GM19328 (cell line): ENCODE measurements at regions not wholly inside any gene's neighbourhood (a gene's known extent, or its start where the extent isn't known, plus 50 kb on each side); places are given as distances from the start of the nearest gene placed in this dataset.

Experiments used
- ATAC-seq: cut with Tn5 transposase; IDR thresholded peaks from one replicate; pipeline ENCODE4 v1.9.1; 2021; ENCODE audit warnings: mild to moderate bottlenecking, moderate library complexity; ENCODE audit not compliant: unreplicated experiment

DNA sequence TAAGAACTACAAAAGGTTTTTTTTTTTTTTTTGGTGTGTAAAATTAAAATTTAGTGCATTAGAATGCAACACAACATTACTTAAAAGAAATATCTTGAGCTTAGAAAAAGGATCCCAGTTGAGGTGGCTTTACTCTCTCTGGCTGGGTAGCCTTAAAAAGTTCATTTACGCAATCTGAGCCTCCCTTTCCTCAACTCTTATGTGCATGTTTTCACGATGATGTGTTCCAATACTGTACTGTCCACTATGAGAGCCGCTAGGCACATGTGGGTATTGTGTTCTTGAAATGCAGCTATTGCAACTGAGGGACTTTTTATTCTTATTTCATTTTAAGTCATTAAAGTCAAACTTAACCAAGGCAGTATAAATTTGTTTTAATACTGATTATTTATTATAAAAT, 460.9 kb upstream of the SYT1 start:
- ATAC-seq, result no peak

DNA sequence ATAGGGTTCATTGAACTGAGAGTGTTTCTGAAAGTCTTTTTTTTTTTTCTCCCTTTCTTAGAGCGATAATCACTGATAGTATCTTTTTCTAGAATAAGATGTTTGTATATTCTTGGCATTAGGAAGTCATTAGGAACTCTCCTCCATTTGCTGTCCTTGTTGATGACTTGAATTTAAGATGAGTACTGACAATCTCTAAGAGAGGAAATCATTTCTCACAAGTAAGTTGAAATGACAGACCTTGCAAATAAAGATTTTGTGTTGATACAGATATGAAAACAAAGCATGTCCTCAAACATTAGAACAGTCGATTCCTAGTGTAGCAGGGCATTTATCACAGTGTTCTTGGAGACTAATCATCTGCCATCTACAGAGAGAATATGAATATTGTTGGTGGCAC, 458.4 kb upstream of the SYT1 start:
- no peak for ATAC-seq

DNA sequence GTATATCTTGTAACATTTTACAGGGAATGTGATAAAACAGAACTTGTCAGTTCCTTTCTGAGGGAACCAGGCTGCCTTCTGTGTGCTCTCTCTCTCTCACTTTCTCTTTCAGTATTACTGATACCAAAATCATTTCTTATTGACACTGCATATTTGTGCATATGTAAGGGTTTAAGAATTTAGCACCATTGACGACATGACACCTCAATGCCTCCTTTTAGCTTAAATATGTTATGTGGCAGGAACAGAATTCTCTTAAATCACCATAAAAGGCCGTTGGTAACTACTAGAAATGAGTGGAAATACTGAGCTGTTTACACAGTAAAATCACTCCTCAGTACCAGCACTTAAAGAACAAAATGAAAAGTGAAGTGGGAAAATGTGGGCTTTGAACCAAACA, 457.7 kb upstream of the SYT1 start:
- peak; percentile 77 for ATAC-seq

DNA sequence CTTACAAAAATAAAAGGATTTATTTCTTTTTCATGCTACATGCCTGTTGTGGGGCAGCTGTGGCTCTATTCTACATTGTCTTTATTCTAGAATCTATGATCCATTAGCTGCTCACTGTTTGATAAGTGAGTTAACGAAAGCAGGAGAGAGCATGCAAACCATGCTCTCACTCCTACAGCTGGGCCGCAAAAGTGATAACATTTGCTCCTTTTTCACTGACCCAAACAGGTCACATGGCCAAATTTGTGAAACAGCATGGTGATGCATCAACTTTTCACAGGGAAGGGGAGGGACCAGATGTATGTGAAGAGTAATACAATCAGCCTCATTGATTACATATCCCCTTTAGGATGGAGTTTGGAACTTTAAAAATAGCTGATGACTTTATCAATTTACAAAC, 456.9 kb upstream of the SYT1 start:
- ATAC-seq, result no peak

DNA sequence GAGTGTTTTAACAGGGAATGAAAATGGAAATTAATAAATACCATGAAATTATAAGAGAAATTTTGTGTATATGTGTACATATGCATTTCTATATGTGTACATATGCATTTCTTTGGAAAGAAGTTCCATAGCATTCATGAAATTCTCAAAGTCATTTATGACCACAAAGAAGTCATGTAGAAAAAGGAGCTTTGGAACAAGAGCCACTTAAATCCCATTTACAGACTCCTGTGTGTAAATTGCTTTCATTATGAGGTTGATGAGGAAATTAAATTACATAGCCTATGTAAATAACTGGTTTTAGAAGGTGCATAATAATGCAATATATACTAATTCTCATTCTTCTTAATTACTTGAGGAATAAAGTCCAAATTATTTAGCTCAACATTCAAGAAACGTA, 450.5 kb upstream of the SYT1 start:
- no peak for ATAC-seq

DNA sequence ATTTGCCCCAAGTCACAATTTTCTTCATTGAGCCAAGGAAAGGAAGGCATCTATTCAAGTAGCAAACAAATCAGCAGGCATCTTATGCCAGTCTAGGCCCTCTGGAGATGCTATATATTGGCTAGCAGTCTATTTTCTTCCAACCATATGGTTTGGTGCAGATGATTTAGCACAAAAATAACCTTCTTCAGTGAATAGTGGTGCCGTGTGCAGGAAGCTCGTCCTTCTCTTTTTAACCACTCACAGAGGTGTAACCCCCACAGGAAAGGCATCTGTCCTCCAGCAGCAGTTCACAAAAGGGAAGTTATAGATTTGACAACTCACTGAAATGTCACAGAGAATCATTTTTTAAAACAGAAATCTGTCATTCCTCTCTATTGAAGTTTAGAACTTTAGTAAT, 445.7 kb upstream of the SYT1 start:
- peak; percentile 68 for ATAC-seq

DNA sequence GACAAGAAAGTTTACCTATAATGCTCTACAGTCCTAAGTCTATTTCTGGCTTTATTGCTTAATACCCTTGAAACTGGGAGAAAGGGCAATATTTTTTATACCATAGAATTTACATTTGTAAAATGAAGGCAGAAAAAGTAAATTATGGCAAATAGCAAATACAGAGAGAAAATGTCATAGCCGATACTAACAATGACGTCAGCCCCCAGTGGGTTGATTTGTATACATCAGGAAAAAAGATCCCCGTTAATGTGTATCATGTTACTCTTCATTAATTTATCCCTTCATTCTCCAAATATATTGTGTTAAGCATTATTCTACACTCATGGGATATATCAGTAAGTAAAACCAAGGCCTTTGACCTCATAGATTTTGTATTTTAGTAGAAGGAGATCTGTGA, 445.1 kb upstream of the SYT1 start:
- ATAC-seq, result no peak

DNA sequence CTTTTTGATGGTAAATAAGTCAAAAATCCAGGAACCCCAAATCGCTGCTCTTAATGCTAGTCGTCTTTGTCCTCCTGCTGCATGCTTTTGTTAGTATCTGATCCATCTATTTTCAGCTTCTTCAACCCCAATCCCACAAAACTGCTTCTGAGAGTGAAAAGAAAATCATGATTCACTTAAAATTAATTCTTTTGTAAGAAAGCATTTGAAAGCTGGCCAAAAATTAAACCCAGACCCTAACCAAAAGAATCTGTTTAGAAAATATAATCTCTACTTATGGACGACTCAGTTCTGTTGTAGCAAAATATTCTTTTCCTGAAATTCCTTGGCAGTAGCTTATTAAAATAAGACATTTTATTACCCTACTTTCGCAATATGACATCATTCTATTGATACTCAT, 443.6 kb upstream of the SYT1 start:
- ATAC-seq, result no peak

DNA sequence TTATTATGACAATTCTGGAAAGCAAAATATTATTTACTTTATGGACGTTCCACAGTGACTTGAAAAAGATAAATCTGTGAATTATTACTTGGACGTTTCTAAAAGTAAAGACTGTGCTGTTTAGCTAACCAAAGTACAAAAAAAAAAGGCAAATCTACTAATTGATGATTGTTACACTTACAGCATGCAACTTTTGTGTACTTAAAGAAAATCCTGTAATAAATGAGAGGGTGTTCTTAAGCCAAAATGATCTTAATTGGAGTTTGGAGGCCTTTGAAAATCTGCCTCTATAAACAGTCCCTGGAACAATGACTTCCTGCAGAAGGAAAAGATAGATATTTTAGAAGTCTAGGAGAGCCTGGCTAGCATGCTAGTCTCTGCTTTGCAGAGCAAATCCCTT, 434.0 kb upstream of the SYT1 start:
- ATAC-seq, result no peak

DNA sequence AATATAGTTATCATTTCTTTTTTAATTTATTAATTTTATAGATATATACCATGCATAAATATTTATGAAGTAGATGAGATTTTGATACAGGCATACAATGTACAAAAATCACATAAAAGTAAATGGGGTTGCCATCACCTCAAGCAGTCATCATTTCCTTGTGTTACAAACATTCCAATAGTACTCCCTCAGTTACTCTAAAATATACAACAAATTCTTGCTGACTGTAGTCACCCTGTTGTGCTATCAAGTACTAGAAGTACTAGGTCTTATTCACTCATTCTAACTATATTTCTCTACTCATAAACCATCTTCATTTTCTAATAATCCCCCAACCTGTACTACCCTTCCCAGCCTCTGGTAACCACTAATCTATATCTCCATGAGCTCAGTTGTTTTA, 432.6 kb upstream of the SYT1 start:
- no peak for ATAC-seq

DNA sequence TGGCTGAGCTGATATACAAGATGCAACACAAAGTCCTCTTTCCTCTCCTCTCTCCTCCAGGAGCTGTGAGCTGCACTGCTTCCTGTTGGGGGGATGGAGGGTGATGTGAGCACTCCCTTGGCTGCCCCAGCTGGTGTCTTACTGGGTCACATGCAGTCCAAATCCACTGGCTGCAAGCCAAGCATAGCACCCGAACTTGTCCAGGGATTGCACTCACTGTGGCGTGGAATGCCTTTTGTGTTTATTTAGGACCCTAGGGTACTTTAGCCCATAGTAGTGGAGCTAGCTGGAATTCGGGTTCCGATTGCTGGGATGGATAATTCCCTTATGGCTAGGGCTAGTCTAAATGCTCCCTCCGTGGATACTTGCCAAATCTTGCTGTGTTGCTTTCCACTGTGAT, 424.9 kb upstream of the SYT1 start:
- no peak for ATAC-seq

DNA sequence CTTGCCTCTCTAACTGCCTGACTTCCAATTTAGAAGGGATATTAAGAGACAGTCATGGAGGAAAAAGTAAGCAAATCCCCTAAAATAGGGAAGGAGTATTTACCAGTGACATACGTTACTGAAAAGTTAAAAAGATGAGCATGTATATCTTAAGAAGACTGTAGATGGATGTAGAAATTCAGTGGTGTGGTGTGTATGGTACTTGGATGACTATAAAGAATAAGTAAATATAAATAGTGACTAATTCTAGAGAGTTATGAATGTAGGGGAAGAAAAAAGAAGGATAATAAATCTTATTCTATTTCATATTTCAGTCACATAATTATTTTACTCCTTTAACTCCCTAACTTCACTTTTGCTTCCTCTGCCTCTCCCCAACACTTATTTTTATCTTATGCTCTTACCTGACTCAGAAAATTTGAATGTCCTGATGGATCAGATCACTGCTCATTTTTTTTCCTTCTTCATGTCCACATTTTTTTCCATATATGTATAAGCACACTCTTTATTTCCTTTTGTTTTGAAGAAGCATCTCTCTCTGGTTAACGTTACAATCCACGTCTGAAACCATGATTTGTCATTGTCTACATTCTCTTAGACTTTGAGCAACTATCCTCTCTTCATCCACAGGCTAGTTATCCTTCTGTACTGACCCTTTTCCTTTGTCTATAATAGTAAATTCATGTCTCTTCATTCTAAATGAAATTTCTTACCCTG, 422.7 kb upstream of the SYT1 start:
- no peak for ATAC-seq

DNA sequence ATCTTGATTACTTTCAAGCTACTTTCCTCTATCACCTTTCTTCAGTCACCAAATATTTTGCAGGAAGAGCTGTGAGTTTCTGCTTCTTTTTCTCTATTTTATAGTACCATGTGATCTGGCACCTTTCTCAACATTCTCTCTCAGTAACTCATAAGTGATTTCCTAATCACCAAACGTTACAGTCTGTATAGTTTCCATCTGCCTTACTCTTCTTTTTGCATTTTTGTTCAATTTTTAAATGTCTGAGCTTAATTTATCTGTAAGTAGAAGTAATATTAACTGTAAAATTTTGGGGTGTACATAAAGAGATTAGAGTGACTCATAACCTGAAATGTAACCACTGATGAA, 422.1 kb upstream of the SYT1 start:
- ATAC-seq, result no peak

DNA sequence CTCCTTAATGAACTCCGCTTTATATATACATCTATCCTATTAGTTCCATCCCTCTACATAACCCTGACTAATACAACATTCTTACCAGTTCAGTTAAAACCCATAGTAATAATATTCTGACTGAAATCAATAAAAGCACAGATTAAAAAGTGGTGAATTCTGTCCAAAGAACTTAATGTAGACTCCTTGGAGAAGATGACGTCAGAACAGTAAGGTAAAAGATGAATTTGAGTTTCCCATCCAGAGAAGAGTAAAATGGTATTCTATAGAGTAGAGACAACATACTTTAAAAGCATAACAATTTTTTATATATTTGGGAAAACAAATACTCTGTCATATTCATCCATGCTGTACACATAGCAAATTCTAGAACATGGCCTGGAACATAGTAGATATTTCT, 418.0 kb upstream of the SYT1 start:
- no peak for ATAC-seq

DNA sequence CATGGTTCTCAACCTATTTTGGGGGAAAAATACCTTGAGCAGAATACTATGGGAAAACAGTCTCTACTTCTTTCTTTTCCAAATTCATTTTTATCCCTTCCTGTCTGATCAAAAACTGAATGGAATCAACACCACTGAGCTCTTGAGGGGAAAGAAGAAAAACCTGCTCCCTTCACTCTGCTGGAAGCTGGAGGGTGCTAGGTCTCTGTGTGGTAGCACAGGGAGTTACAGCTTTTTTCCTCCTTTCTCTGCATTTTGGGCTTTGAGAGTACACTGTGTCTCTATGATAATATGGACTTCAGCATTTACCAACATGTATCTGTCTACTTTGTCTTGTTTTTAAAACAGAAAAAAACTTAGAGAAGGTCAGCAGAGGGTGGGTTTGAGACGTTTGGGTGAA, 417.2 kb upstream of the SYT1 start:
- no peak for ATAC-seq

DNA sequence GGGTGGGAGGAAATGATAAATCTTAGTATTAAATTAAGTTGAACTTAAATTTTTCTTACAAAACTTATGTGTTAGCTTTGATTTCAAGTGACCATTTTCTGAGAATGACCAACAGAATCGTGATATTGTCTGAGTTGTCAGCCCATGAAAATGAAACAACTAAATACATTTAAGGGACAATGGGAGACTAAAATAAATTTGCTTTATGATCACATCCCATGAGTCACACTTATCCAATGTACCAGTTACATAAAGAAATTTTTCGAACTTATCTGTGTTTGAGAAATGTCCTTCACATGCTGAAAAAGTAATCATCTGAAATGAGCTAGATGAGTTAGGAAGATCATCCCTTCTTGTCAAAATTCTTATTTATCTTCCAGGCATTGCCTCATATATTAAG, 415.9 kb upstream of the SYT1 start:
- ATAC-seq, result no peak

DNA sequence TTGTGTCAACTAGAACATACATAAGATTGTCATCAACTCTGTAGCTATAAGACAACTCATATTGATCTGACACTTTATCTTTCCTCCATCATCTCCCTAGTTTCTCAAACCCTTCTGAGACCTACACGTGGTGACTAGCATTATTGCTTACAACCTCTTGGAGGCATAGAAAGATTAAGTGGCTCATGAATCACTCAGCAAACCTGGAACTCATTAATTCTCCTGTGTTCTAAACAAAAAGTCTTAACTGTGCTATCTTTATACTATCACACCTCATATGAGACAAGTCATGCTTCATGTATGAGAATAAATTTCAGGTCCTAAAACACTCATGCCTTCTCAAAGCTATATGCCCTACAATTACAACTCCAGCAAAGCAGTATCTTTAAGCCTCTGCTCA, 408.6 kb upstream of the SYT1 start:
- no peak for ATAC-seq

DNA sequence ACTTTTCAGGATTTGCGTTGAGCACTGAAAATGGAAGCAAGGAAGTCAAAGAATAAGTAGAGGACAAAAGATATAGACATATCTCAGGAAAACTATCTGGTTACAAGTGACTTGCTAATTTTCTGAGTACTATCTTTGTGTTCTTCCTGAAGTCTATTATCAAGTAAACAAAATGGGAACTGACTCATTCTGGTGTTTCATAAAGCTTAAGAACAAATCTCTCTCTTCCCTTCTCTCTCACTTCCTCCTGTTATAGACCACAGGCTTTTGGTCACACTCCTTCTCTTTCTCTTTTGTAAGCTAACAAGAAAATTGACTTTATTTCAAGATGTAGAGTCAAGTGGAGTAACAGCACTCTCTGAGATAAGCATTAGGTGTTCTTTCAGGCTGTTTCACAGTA, 406.6 kb upstream of the SYT1 start:
- peak; percentile 97 for ATAC-seq

DNA sequence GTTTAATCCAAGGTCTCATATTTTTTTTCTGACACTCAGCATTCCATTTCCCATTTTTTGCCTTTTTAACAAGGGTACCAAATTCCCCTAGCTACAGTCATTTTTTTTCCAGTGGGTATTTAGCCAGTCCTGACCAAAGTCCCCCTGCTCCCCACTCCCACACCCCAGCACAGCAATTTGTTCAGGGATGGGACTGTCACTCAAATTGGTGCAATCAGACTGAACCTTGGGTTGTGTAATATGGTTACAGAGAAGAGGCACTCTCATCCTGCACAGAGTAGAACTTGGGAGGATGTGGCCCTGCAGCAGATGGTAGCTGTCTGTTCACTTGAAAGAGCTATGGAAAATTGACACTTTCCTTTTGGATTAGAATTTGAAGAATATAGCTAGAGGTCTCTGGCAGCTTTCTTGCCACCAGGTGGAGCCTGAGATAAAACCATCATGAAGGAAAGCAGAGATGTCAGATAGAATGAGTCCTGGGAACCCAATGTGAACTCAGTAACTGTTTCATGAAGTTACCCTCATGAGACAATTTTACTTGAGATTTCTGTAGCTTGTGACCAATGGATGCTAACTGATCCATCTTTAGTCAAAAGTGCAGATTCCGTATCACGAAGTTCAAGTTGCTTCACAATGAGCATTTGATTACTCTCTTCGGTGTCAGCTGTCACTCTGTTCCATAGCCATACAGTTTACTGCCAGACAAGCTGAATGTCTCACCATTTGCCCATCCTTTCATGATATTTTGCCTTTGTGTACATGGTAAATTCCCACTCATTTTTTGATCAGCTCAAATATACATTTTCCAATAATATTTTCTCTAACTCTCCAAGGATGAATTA, 394.0 kb upstream of the SYT1 start:
- no peak for ATAC-seq

DNA sequence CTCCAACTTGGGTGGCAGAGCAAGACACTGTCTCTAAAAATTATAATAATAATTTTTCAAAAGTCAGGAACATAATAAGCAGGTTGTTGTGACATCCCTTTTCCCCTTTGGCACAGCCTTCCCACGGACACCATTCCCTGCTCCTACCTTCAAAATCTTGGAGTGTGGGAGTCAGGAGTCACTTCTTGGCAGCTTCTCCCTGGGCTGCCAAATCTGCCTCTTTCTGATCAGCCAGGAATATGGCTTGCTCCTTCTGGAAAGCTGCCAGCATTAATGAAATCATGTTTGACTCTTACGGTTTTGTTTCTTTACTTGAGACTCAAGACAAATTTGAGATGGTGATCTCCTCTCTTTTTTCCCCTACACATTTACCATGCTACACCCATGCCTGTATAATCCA, 391.4 kb upstream of the SYT1 start:
- no peak for ATAC-seq

DNA sequence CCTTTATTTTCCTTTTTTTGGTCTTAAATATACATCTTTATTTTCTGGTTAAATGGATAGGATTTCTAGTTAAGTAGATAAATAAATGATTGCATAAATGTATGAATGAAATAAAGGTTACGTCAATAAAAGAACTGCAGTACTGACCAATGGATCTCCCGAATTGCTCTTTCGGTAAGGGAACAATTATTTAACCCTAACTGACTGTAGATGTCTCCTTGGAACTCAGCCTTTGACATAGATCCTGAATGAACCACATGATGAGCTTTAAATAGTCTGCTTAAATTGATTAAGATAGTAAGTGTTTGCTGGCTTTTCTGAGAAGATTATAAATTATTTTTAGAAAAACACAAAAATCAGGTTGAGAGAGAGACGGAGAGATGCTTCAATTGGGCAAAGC, 391.0 kb upstream of the SYT1 start:
- ATAC-seq, result no peak

DNA sequence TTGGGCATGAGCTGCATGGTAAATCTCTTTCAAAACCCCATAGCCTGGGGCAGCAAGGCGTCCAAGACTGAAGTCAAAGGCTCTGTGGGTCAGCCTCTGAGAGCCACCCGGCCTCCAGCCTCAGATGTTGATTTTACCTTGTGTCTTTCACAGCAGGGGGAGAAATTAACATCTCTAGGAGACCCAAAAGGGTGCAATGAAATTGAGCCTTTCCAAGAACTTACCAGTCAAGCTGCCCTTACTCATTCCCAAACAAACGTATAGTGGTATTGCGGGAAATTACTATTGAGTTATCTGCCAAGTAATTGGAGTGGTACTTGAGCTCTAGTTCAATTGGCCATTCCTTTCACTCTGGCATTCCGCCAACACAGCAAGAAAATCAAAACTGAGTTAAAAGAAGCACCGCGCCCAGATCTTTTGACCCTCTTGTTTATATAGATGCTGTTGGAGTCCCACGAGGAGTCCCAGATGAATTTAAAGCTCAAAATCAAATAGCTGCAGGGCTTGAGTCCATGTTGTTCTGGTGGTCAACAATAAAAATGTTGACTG, 380.7 kb upstream of the SYT1 start:
- no peak for ATAC-seq
